LNCaP clone FGC (cell line): ENCODE measurements at regions not wholly inside any gene's neighbourhood (a gene's known extent, or its start where the extent isn't known, plus 50 kb on each side); places are given as distances from the start of the nearest gene placed in this dataset.

Experiments
- DNase-seq: peaks from one replicate; pipeline ENCODE4 v3.0.0-alpha.2; 2011; ENCODE audit warnings: low read depth
- H3K4me3 ChIP-seq: 2 replicates; pipeline ENCODE4 v1.5.1; 2011; ENCODE audit warnings: mild to moderate bottlenecking, low read depth, low read length, control low read depth
- TF ChIP-seq, protein P1 (sequence below): IDR thresholded peaks from 2 replicates; pipeline ENCODE4 v1.5.1; 2012; ENCODE audit warnings: mild to moderate bottlenecking; ENCODE audit not compliant: control insufficient read depth, insufficient read depth; ENCODE audit errors: extremely low read depth

DNA sequence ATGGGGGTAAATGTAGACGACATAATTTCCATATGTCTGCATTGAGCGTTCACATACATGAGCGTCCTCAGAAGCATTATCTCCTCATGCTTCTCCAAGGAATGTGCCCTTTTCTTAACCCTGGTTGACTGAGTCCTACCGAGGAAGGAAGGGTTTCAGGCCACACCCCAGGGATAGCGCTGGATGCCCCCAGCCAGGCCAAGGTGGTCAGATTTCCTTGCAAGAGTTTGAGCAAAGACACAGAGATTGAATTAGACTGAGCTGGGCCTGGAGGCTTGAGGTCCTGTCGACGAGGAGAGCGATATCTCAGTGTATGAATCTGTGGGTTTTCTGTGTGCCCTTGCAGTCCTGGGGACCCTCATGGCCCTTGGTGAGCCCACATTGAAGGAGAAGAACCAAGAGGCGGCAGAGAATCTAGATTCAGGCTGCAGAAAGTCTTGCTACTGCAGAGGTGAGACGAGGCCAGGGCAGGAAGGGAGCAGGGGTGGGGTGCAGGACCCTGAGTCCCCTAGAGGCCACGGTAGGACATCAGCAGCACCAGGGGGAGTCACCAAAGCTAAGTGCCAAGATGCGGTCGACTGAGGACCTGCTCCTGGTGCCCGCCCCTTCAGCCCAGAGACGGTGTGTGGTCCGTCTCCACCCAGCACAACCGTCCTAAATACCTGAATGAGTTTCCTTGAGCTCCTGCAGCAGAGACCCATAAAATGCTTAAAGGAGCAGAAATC lies 94.7 kb upstream of the DIO3 start:
- DNase-seq = no peak
- TF ChIP-seq, protein P1, sequence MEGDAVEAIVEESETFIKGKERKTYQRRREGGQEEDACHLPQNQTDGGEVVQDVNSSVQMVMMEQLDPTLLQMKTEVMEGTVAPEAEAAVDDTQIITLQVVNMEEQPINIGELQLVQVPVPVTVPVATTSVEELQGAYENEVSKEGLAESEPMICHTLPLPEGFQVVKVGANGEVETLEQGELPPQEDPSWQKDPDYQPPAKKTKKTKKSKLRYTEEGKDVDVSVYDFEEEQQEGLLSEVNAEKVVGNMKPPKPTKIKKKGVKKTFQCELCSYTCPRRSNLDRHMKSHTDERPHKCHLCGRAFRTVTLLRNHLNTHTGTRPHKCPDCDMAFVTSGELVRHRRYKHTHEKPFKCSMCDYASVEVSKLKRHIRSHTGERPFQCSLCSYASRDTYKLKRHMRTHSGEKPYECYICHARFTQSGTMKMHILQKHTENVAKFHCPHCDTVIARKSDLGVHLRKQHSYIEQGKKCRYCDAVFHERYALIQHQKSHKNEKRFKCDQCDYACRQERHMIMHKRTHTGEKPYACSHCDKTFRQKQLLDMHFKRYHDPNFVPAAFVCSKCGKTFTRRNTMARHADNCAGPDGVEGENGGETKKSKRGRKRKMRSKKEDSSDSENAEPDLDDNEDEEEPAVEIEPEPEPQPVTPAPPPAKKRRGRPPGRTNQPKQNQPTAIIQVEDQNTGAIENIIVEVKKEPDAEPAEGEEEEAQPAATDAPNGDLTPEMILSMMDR = no peak

DNA sequence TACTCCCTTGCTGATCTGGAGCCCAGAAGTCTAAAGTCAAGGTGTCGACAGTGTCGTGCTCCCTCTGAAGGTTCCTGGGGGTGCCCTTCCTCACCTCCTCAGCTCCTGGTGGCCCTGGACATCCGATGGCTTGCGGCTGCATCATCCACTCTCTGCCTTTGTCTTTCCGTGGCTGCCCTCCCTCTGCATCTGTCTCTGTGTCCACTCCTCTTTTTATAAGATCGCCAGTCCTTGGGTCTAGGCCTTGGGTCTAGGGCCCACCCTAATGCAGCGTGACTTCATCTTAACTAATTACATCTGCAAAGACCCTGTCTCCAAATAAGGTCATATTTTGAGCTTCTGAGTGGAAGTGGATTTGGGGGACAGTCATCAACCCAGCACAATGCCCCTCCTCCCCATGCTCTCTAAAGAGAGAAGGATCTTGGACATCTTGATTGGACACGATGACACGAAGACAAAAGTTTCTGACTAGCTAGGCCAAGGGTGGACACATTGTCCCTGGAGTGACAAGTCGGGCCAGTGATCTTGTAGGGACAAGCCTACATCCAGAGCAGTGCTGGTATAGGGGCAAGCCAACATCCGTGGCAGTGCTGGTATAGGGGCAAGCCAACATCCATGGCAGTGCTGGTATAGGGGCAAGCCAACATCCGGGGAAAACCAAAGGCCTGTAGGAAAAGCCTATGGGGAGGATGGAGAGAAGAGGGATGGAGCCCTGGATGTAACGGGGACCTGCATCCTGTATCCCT lies 93.9 kb upstream of the DIO3 start:
- no peak for DNase-seq
- TF ChIP-seq, protein P1 = no peak
- H3K4me3 ChIP-seq = no peak overlapping the region

More for the DNA sequence above, 94.7 kb upstream of the DIO3 start:
- H3K4me3 ChIP-seq = no peak overlapping the region

DNA sequence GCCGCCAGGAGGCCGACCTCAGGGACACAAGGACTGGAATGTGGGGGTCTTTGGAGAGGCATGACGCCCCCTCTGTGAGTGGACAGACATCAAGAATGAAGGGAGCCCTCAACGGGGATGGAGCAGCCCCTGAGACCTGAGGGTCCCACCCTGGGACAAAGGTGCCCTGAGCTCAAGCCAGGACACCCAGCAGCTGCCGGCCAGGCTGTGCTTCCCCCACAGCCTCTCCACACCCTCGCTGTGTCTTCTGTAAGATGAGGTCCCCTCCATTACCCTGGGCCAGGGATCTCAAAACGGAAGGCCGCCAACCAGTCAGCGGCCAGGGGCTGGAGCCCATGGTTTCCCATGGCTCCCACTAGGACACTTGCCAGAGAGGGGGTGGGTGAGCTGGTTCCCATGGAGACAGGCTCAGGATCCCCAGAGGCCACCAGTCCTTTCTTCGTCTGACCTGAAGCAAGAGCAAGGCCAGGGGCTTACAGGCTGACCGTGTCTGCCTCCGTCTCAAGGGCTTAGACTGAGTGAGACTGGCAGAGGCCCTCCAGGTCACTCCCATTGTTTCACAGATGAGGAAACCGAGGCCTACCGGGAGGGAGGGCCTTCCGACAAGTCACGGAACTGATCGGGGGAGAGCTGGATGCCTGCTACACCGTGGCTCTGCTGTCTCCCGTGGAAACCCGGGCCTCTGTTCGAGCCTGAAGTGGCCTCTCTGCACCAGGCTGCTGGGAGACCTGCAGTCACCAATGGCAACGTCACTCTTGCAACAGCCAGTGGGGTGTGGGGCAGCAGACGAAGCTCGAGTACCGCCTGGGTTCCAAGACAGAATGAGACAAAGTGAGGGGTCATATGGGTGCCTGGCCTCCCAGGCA lies 91.7 kb upstream of the DIO3 start:
- DNase-seq = no peak
- TF ChIP-seq, protein P1 = no peak

DNA sequence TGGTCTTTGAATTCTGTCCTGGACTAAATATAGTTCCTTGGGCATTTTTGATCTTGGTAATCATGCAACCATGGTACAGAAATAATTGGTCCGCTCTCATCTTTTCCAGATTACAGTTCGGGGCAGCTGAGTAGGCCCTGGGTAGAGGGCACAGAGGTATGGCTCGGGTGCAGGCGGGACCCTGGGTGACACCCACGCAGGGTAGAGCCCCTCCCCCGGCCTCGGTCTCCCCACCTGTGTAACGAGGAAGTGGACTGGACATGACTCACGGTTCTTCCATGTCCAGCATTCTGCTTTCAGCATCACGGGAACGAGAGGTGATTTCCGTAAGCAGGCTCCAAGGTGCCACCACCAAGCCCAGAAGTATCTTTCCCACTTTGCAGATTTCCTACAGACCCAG lies 91.0 kb upstream of the DIO3 start:
- DNase-seq = no peak
- TF ChIP-seq, protein P1 = no peak
- no peak overlapping the region for H3K4me3 ChIP-seq

More for the DNA sequence above, 91.7 kb upstream of the DIO3 start:
- no peak overlapping the region for H3K4me3 ChIP-seq

DNA sequence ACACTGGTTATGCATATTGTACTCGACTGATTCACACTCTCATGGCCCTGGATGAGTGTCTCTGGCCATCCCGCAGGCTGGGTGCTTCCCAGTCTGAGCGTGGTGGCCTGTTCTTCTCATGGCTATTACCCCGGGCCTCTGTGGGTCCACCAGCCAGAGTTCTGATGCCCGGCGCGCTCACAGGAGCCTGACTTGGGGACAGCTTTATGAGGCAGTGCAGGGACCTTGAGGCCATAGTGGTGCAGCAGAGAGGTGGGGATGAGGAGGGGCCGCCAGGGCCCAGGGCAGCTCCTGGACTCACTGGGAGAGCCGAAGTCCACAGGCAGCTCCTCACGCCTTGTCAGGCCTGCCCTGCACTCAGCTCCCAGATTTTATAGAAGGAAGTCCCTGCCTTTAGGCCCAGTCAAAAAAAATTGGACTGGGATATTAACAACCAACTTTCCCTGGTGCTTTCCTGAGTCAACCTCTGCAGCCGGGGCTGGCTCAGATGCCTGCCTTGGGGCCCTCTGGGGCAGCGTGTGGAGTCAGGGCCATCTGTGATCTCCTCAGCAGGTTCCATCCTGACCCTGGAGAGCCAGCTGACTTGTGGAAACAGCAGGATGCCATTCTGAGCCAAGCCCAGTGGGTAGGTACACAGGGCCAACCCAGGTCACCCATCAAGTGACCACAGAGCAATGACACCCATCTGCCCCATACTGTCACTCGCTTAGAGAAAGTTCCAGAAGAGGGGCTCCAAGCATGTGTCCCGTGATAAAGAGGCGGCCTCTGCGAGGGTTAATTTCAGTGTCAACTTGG lies 89.4 kb upstream of the DIO3 start:
- no peak overlapping the region for H3K4me3 ChIP-seq
- no peak for DNase-seq
- TF ChIP-seq, protein P1 = no peak

DNA sequence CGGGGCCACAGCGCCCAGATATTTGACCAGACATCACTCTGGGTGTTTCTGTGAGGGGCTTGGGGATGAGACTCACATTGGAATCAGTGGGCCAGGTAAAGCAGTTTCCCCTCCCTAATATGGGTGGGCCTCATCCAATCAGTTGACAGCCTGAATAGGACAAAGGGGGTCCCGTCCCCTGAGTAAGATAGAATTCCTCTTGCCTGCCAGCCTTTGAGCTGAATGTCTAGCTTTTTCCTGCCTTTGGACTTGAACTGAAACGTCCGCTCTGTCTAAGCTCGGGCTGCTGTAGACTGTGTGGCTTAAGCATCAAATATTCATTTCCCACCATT lies 88.8 kb upstream of the DIO3 start:
- TF ChIP-seq, protein P1 = no peak
- no peak overlapping the region for H3K4me3 ChIP-seq
- DNase-seq = no peak
